ENCODE measurements at regions not wholly inside any gene's neighbourhood (a gene's known extent, or its start where the extent isn't known, plus 50 kb on each side); places are given as distances from the start of the nearest gene placed in this dataset.

DNA sequence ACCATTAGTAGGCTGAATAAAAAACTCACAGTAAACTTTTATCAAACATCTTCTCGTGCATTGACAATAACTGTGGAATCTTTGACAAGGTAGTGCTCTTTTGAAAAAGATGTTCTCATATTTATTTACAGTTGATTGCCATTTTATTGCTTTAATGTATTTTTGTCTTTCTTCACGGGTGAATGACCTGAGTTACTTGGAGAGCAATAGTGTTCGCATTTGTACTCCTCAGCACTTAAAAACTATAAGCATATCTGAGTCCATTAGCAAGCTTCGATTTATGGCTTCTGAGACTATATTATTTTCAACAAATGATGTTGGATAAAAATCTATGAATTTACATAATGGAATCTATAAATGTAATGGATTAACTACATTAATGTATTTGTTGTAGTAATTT lies 1012.3 kb downstream of the CDH9 start:
- Mint-ChIP-seq H3K4me3 (no peak overlapping the region), H3K4me1 (no peaks in the 10 kb centered on the region), H3K36me3 (ENCODE audit: insufficient read depth) (peaks cover 1% of the 10 kb centered on the region), H3K9me3 (peaks cover 10% of the 10 kb centered on the region), H3K27ac (ENCODE audit: low read depth) (no peak overlapping the region), H3K27me3 (no peaks in the 10 kb centered on the region)
- no peak for ATAC-seq (replicated peaks; ENCODE audit: extremely low read depth, poor library complexity, severe bottlenecking)
- no peak for DNase-seq (ENCODE audit: low spot score in 2 of 2)

DNA sequence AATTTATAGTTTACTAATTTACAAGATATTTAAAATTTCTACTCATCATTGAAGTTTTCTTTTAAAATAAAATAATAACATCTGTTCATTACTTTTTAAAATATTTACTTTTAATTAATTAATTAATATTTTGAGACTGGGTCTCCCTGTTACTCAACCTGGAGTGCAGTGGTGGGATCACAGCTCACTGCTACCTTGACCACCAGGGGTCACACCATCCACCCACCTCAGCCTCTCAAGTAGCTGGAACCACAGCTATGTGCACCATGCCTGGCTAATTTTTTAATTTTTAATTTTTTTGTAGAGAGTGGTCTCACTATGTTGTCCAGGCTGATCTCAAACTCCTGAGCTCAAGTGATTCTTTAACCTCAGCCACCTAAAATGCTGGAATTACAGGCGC lies 1013.6 kb downstream of the CDH9 start:
- Mint-ChIP-seq H3K4me3 (no peak overlapping the region), H3K4me1 (no peaks in the 10 kb centered on the region), H3K9me3 (peaks cover 7% of the 10 kb centered on the region), H3K27ac (ENCODE audit: low read depth) (no peak overlapping the region), H3K27me3 (no peaks in the 10 kb centered on the region), H3K36me3 (ENCODE audit: insufficient read depth) (no peaks in the 10 kb centered on the region)
- ATAC-seq (replicated peaks; ENCODE audit: extremely low read depth, poor library complexity, severe bottlenecking) (no peak), DNase-seq (ENCODE audit: low spot score in 2 of 2) (no peak)

DNA sequence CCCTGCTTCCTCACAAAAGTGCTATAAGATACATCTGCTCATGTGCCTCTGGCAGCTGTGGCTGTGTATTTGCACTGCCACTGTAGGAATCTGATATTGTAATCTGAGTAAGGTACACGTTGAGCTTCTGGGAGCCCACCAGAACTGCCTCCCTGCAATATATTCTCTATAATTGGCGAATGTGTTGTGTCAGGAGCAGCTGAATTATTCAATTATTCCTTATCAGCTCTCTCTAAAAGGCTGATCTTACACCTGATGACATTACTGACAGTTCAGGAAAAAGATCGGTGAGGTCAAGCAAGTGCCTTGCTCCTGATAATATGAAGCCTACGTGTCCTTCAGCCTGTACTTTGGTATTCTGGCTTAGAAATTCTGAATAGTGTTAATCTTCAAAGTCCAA lies 1015.0 kb downstream of the CDH9 start:
- ATAC-seq (replicated peaks; ENCODE audit: extremely low read depth, poor library complexity, severe bottlenecking) (no peak), DNase-seq (ENCODE audit: low spot score in 2 of 2) (no peak)
- H3K4me3 Mint-ChIP-seq = no peak overlapping the region
- H3K9me3 Mint-ChIP-seq = peaks cover 7% of the 10 kb centered on the region
- H3K27me3 Mint-ChIP-seq = no peaks in the 10 kb centered on the region
- H3K27ac Mint-ChIP-seq (ENCODE audit: low read depth) = no peak overlapping the region
- H3K36me3 Mint-ChIP-seq (ENCODE audit: insufficient read depth) = no peaks in the 10 kb centered on the region
- no peaks in the 10 kb centered on the region for H3K4me1 Mint-ChIP-seq

DNA sequence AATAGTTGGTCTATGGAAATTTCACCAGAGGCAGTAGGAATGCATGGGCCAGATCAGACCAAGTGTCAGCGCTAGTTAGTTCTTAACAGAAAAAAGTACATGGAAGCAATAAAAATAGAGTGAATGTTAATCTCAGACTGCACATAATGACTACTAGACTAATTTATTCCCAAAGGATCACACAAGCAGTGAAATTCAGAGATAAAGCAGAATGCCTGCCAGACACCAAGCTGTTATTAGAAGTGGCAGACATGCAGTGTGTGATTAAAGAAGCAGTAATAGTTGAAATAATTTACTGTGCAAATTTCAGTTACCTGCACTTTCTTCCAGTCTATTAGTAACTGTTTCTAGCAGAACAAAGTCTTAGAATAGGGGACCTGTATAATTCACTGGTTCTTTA lies 1024.2 kb downstream of the CDH9 start:
- Mint-ChIP-seq H3K4me3 (no peak overlapping the region), H3K27ac (ENCODE audit: low read depth) (no peak overlapping the region), H3K9me3 (peaks cover 13% of the 10 kb centered on the region), H3K4me1 (no peaks in the 10 kb centered on the region), H3K27me3 (no peaks in the 10 kb centered on the region), H3K36me3 (ENCODE audit: insufficient read depth) (no peaks in the 10 kb centered on the region)
- no peak for DNase-seq (ENCODE audit: low spot score in 2 of 2)
- ATAC-seq (replicated peaks; ENCODE audit: extremely low read depth, poor library complexity, severe bottlenecking) = no peak

DNA sequence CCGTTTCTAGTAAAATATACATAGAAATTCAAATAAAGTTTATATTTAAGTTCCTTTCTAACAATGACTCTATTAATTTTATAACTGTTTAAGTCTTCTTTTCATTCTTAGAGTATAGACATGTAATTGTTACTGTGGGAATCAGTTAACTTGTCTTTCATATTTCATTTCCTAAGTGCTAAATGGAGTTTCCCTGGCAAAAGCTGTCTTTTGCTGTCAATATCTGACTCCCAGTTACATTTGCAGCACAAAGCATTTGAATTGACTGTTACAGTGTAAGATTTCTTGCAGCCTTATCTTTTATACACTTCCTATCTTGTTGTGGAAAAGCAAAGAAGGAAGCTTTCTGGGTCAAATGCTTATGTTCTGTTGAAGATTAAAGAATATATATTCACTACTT lies 1026.3 kb downstream of the CDH9 start:
- no peaks in the 10 kb centered on the region for H3K36me3 Mint-ChIP-seq (ENCODE audit: insufficient read depth)
- H3K9me3 Mint-ChIP-seq = peaks cover 11% of the 10 kb centered on the region

DNA sequence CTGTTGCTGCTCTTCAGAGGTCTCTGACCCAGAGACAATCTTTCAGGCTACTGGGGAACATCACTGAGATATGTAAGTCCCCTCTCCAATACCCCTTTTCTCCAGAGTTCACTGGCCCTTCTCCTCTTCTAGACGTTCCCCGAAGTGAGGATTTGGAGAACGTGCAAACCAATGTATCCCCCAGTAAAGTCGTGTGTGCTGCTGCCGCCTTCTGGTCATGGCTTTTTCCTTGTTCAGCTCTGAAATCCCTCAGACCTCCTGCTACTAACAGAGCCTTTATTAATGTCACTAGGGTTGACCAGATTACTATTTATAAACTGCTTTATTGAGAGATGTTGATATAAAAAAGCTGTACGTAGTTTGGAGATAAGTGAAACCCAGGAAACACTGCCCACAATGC lies 1028.6 kb downstream of the CDH9 start:
- Mint-ChIP-seq H3K4me3 (no peak overlapping the region), H3K27ac (ENCODE audit: low read depth) (no peak overlapping the region), H3K27me3 (no peaks in the 10 kb centered on the region), H3K9me3 (peaks cover 17% of the 10 kb centered on the region), H3K4me1 (no peaks in the 10 kb centered on the region), H3K36me3 (ENCODE audit: insufficient read depth) (no peaks in the 10 kb centered on the region)
- DNase-seq (ENCODE audit: low spot score in 2 of 2) = no peak
- no peak for ATAC-seq (replicated peaks; ENCODE audit: extremely low read depth, poor library complexity, severe bottlenecking)

More for the DNA sequence above, 1026.3 kb downstream of the CDH9 start:
- no peak overlapping the region for H3K27ac Mint-ChIP-seq (ENCODE audit: low read depth)
- no peak for DNase-seq (ENCODE audit: low spot score in 2 of 2)
- H3K4me3 Mint-ChIP-seq = no peak overlapping the region
- H3K4me1 Mint-ChIP-seq = no peaks in the 10 kb centered on the region
- no peaks in the 10 kb centered on the region for H3K27me3 Mint-ChIP-seq
- no peak for ATAC-seq (replicated peaks; ENCODE audit: extremely low read depth, poor library complexity, severe bottlenecking)

DNA sequence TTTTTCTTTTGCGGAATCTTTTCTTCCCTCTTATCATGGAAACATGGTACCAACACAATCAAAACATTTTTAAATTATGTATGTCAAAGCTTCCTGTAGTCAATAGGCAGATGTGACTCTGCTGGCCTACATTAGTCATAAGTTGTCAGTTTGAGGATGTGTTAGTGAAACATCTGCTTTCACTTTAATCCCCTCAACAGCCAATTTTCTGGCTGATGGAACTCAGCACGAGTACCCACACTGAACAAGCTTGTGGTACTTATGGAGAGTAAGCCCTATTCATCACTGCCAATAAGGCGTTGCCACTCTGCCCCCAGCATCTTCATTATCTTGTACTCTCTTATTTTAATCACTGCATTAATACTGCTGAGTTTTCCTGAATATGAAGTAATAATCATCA lies 1034.4 kb downstream of the CDH9 start:
- Mint-ChIP-seq H3K9me3 (peaks cover 47% of the 10 kb centered on the region), H3K4me1 (no peaks in the 10 kb centered on the region), H3K27me3 (no peaks in the 10 kb centered on the region), H3K4me3 (no peak overlapping the region), H3K36me3 (ENCODE audit: insufficient read depth) (no peaks in the 10 kb centered on the region), H3K27ac (ENCODE audit: low read depth) (no peak overlapping the region)
- DNase-seq (ENCODE audit: low spot score in 2 of 2) = no peak
- ATAC-seq (replicated peaks; ENCODE audit: extremely low read depth, poor library complexity, severe bottlenecking) = no peak

DNA sequence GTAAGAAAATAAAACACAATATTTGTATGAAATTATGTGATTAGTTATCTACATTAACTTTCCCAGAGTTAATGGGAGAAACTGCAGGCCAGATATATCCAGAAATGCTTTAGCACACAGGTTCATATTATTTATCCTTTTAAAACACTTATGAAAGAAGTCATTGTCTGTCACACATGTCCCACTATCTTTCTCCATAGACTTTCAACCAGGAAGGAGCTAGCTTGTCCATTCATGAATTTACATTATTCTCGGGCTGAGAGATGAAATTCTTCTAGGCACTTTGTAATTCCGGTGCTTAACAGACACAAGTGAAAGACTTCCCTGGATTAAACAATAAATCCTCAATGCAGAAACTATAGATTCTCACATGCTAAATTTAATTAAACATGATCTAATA lies 1043.2 kb downstream of the CDH9 start:
- no peaks in the 10 kb centered on the region for H3K36me3 Mint-ChIP-seq (ENCODE audit: insufficient read depth)
- no peaks in the 10 kb centered on the region for H3K4me1 Mint-ChIP-seq
- no peak overlapping the region for H3K4me3 Mint-ChIP-seq
- no peak for DNase-seq (ENCODE audit: low spot score in 2 of 2)
- H3K9me3 Mint-ChIP-seq = peaks cover 14% of the 10 kb centered on the region
- no peak for ATAC-seq (replicated peaks; ENCODE audit: extremely low read depth, poor library complexity, severe bottlenecking)
- H3K27ac Mint-ChIP-seq (ENCODE audit: low read depth) = no peak overlapping the region
- H3K27me3 Mint-ChIP-seq = no peaks in the 10 kb centered on the region

DNA sequence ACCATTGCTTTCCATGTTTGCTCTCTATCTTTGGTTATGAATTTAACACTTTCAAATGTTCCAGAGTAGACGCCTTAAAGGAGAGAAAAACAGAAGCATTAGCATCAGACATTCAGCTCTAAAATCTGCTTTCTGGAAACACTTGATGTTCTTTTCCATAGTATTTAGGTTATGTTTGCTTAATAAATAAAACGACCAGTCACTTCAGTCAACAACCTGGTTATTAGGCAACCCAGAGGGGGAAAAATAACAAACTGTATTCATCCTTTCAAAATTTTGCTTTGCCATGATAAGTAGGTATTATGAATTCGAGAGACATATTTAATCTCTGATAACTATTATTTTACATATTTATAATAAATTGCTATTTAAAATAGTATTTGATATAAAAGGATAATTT lies 1044.7 kb downstream of the CDH9 start:
- H3K4me1 Mint-ChIP-seq = no peaks in the 10 kb centered on the region
- H3K27me3 Mint-ChIP-seq = no peaks in the 10 kb centered on the region
- ATAC-seq (replicated peaks; ENCODE audit: extremely low read depth, poor library complexity, severe bottlenecking) = no peak
- H3K27ac Mint-ChIP-seq (ENCODE audit: low read depth) = no peak overlapping the region
- H3K4me3 Mint-ChIP-seq = no peak overlapping the region
- no peak for DNase-seq (ENCODE audit: low spot score in 2 of 2)
- H3K36me3 Mint-ChIP-seq (ENCODE audit: insufficient read depth) = no peaks in the 10 kb centered on the region
- peaks cover 13% of the 10 kb centered on the region for H3K9me3 Mint-ChIP-seq

DNA sequence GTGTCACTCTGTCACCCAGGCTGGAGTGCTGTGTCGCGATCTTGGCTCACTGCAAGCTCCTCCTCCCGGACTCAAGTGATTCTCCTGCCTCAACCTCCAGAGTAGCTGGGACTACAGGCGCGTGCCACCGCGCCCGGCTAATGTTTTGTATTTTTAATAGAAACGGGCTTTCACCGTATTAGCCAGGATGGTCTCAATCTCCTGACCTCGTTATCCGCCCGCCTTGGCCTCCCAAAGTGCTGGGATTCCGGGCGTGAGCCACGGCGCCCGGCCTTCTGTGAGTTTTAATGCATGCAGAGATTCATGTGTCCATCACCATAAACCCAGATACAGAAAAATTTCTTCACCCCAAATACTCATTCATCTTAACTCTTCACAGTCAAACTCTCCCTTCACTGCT lies 1046.7 kb downstream of the CDH9 start:
- H3K27me3 Mint-ChIP-seq = no peaks in the 10 kb centered on the region
- no peak overlapping the region for H3K4me3 Mint-ChIP-seq
- no peak for DNase-seq (ENCODE audit: low spot score in 2 of 2)
- peaks cover 1% of the 10 kb centered on the region for H3K36me3 Mint-ChIP-seq (ENCODE audit: insufficient read depth)
- no peak for ATAC-seq (replicated peaks; ENCODE audit: extremely low read depth, poor library complexity, severe bottlenecking)
- H3K4me1 Mint-ChIP-seq = no peaks in the 10 kb centered on the region
- no peak overlapping the region for H3K27ac Mint-ChIP-seq (ENCODE audit: low read depth)
- peaks cover 13% of the 10 kb centered on the region for H3K9me3 Mint-ChIP-seq

DNA sequence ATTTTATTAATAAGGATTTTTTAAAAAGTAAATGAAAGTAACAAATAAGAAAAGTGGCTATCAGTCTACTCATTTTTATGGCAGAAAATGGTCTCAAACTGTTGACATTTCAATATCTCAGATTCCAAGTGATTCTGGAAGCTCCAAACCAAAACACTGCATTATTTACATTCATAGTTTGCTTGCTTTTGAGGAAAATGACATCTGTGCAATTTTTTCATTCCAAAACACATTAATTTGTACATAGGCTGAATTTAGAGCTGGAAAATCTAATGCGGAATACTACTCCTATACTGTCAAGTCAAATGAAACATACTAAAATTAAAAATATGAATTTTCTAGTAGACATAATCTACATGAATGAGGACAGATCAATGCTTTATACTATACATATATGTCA lies 1047.6 kb downstream of the CDH9 start:
- Mint-ChIP-seq H3K27ac (ENCODE audit: low read depth) (no peak overlapping the region), H3K4me1 (no peaks in the 10 kb centered on the region)

DNA sequence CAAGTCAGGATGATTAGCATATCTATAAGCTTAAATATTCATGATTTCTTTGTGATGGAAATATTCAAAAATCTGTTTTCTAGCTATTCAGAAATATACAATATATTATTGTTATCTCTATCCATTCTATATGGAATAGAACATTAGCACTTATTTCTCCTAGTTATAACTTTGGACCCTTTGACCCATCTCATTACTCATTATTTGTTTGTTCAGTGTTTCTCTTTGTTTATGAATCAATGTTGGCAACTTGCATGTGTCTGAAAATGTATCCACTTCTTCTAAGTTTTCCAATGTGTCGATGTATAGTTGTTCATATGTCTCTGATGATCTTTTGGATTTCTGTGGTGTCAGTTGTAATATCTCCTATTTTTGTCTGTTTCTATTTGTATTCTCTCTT lies 1059.3 kb downstream of the CDH9 start:
- H3K36me3 Mint-ChIP-seq (ENCODE audit: insufficient read depth) = no peaks in the 10 kb centered on the region
- no peak for ATAC-seq (replicated peaks; ENCODE audit: extremely low read depth, poor library complexity, severe bottlenecking)
- H3K4me3 Mint-ChIP-seq = no peak overlapping the region
- no peak overlapping the region for H3K27ac Mint-ChIP-seq (ENCODE audit: low read depth)
- H3K4me1 Mint-ChIP-seq = no peaks in the 10 kb centered on the region
- H3K9me3 Mint-ChIP-seq = peaks cover 13% of the 10 kb centered on the region
- no peaks in the 10 kb centered on the region for H3K27me3 Mint-ChIP-seq
- DNase-seq (ENCODE audit: low spot score in 2 of 2) = no peak

More for the DNA sequence above, 1047.6 kb downstream of the CDH9 start:
- Mint-ChIP-seq H3K4me3 (no peak overlapping the region), H3K36me3 (ENCODE audit: insufficient read depth) (peaks cover 1% of the 10 kb centered on the region), H3K27me3 (no peaks in the 10 kb centered on the region), H3K9me3 (peaks cover 5% of the 10 kb centered on the region)
- ATAC-seq (replicated peaks; ENCODE audit: extremely low read depth, poor library complexity, severe bottlenecking) (no peak), DNase-seq (ENCODE audit: low spot score in 2 of 2) (no peak)

DNA sequence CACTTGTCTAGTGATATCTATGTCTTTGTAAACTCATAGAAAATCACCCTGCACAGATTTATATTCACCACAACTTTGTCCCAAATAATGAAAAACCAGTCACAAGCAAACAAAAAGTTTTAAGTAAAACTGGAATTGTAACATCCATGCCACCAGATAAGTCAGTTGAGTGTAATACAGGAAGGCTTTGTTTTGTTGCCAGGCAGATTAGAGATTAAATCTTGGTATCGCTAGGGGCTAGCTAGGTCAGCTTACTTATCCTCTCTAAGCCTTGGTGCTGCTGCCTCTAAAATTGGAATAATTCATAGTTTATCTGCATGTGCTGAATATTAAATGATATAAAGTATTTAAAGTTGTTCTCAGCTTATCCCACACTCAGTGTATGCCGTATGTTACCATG lies 1062.5 kb downstream of the CDH9 start:
- no peak overlapping the region for H3K4me3 Mint-ChIP-seq
- H3K27me3 Mint-ChIP-seq = no peaks in the 10 kb centered on the region
- no peaks in the 10 kb centered on the region for H3K4me1 Mint-ChIP-seq
- peaks cover 20% of the 10 kb centered on the region for H3K9me3 Mint-ChIP-seq
- H3K36me3 Mint-ChIP-seq (ENCODE audit: insufficient read depth) = no peaks in the 10 kb centered on the region
- no peak for ATAC-seq (replicated peaks; ENCODE audit: extremely low read depth, poor library complexity, severe bottlenecking)
- no peak for DNase-seq (ENCODE audit: low spot score in 2 of 2)
- H3K27ac Mint-ChIP-seq (ENCODE audit: low read depth) = no peak overlapping the region

DNA sequence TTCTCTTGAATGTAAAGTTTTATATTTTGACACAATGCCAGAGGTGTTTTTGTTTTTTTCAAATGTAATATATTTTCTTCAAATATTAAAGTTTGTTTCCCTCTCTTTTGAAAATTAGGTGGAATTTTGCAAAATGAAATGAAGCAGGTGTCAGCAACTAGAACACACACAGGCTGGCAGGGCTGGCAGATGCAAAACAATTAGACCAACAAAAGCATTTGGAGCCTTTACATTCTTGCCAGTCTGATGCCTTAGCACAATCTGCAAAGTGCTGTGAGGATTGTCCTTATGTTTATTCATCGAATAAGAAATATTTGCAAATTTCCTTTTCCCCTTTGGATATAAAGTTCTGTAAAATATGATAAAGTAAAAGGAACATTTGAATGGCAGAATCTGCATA lies 1063.9 kb downstream of the CDH9 start:
- Mint-ChIP-seq H3K4me1 (no peaks in the 10 kb centered on the region), H3K4me3 (no peak overlapping the region)

More for the DNA sequence above, 1063.9 kb downstream of the CDH9 start:
- peaks cover 12% of the 10 kb centered on the region for H3K9me3 Mint-ChIP-seq
- H3K27me3 Mint-ChIP-seq = no peaks in the 10 kb centered on the region
- H3K36me3 Mint-ChIP-seq (ENCODE audit: insufficient read depth) = no peaks in the 10 kb centered on the region
- DNase-seq (ENCODE audit: low spot score in 2 of 2) (no peak), ATAC-seq (replicated peaks; ENCODE audit: extremely low read depth, poor library complexity, severe bottlenecking) (no peak)
- H3K27ac Mint-ChIP-seq (ENCODE audit: low read depth) = no peak overlapping the region

Measured in central memory CD8-positive, alpha-beta T cell (primary cell).